H9 (cell line): ENCODE measurements at regions not wholly inside any gene's neighbourhood (a gene's known extent, or its start where the extent isn't known, plus 50 kb on each side); places are given as distances from the start of the nearest gene placed in this dataset.

Source experiments
- DNase-seq: peaks from one replicate; pipeline ENCODE4 v3.0.0-alpha.2; 2017
- H2AFZ ChIP-seq: one replicate; pipeline ENCODE4 v1.6.1; 2013; ENCODE audit warnings: mild to moderate bottlenecking, low read length, control low read depth, moderate library complexity
- H2AK5ac ChIP-seq: 2 replicates; pipeline ENCODE4 v1.6.1; 2013; ENCODE audit warnings: low read length, control low read depth, mixed read lengths; ENCODE audit not compliant: insufficient read length
- H2BK120ac ChIP-seq: one replicate; pipeline ENCODE4 v1.6.1; 2013; ENCODE audit warnings: low read depth, mild to moderate bottlenecking, low read length, control low read depth, inconsistent platforms; ENCODE audit not compliant: poor library complexity, severe bottlenecking
- H2BK12ac ChIP-seq: 2 replicates; pipeline ENCODE4 v1.6.1; 2013; ENCODE audit warnings: low read length, control low read depth, mixed read lengths, low read depth; ENCODE audit not compliant: insufficient read length
- H2BK15ac ChIP-seq: 2 replicates; pipeline ENCODE4 v1.6.1; 2013; ENCODE audit warnings: low read depth, low read length, control low read depth
- H2BK20ac ChIP-seq: one replicate; pipeline ENCODE4 v1.6.1; 2013; ENCODE audit warnings: low read depth, mild to moderate bottlenecking, low read length, control low read depth, inconsistent platforms; ENCODE audit not compliant: poor library complexity, severe bottlenecking
- H2BK5ac ChIP-seq: 2 replicates; pipeline ENCODE4 v1.6.1; 2013; ENCODE audit warnings: low read length, control low read depth, mixed read lengths; ENCODE audit not compliant: insufficient read length
- H3K14ac ChIP-seq: 2 replicates; pipeline ENCODE4 v1.6.1; 2013; ENCODE audit warnings: low read length, control low read depth; ENCODE audit not compliant: insufficient read depth
- H3K18ac ChIP-seq: 2 replicates; pipeline ENCODE4 v1.6.1; 2013; ENCODE audit warnings: low read depth, mild to moderate bottlenecking, mixed read lengths, low read length, control low read depth; ENCODE audit not compliant: insufficient read length
- H3K23ac ChIP-seq: 2 replicates; pipeline ENCODE4 v1.6.1; 2013; ENCODE audit warnings: low read length, control low read depth, mixed read lengths, low read depth; ENCODE audit not compliant: insufficient read length
- H3K23me2 ChIP-seq: 2 replicates; pipeline ENCODE4 v1.6.1; 2013; ENCODE audit warnings: low read depth, mild to moderate bottlenecking, mixed read lengths, low read length, control low read depth; ENCODE audit not compliant: insufficient read length, poor library complexity, severe bottlenecking
- H3K27ac ChIP-seq: 2 replicates; pipeline ENCODE4 v1.5.1; 2013; ENCODE audit warnings: low read length, control low read depth, mixed read lengths, low read depth; ENCODE audit not compliant: insufficient read length
- H3K27me3 ChIP-seq: 2 replicates; pipeline ENCODE4 v1.6.1; 2013; ENCODE audit warnings: low read length, control low read depth, inconsistent platforms; ENCODE audit not compliant: insufficient read depth
- H3K4ac ChIP-seq: 2 replicates; pipeline ENCODE4 v1.6.1; 2013; ENCODE audit warnings: low read depth, mild to moderate bottlenecking, control low read depth, inconsistent platforms, low read length, moderate library complexity
- H3K4me1 ChIP-seq: 2 replicates; pipeline ENCODE4 v1.6.1; 2013; ENCODE audit warnings: low read length, control low read depth, inconsistent platforms; ENCODE audit not compliant: insufficient read depth
- H3K4me2 ChIP-seq: 2 replicates; pipeline ENCODE4 v1.6.1; 2013; ENCODE audit warnings: low read length, control low read depth, mixed read lengths; ENCODE audit not compliant: insufficient read length, insufficient read depth
- H3K56ac ChIP-seq: 2 replicates; pipeline ENCODE4 v1.6.1; 2013; ENCODE audit warnings: low read depth, mild to moderate bottlenecking, mixed read lengths, low read length, control low read depth; ENCODE audit not compliant: insufficient read length
- H3K79me1 ChIP-seq: 2 replicates; pipeline ENCODE4 v1.6.1; 2013; ENCODE audit warnings: low read depth, mild to moderate bottlenecking, moderate library complexity, low read length, control low read depth, inconsistent platforms; ENCODE audit not compliant: insufficient read depth, poor library complexity, severe bottlenecking
- H3K79me2 ChIP-seq: 2 replicates; pipeline ENCODE4 v1.6.1; 2013; ENCODE audit warnings: low read length, control low read depth, inconsistent platforms; ENCODE audit not compliant: insufficient read depth
- H3K9ac ChIP-seq: 2 replicates; pipeline ENCODE4 v1.6.1; 2013; ENCODE audit warnings: low read length, control low read depth, mixed read lengths; ENCODE audit not compliant: insufficient read length; ENCODE audit errors: extremely low read depth
- H3K9me3 ChIP-seq: one replicate; pipeline ENCODE4 v1.6.1; 2013; ENCODE audit warnings: low read depth, low read length, inconsistent platforms; ENCODE audit not compliant: control insufficient read depth
- H3T11ph ChIP-seq: one replicate; pipeline ENCODE4 v1.6.1; 2013; ENCODE audit warnings: mild to moderate bottlenecking, low read length, control low read depth, inconsistent platforms
- H4K20me1 ChIP-seq: one replicate; pipeline ENCODE4 v1.6.1; 2013; ENCODE audit not compliant: control insufficient read depth, insufficient read length, insufficient read depth
- H4K5ac ChIP-seq: 2 replicates; pipeline ENCODE4 v1.6.1; 2013; ENCODE audit warnings: low read depth, mild to moderate bottlenecking, mixed read lengths, low read length, control low read depth; ENCODE audit not compliant: insufficient read length
- H4K8ac ChIP-seq: replicated peaks from 2 replicates; pipeline ENCODE4 v1.6.1; 2013; ENCODE audit warnings: low read length, control low read depth, mixed read lengths, low read depth; ENCODE audit not compliant: insufficient read length
- H4K91ac ChIP-seq: 2 replicates; pipeline ENCODE4 v1.6.1; 2013; ENCODE audit warnings: low read depth, mild to moderate bottlenecking, moderate library complexity, mixed read lengths, low read length, control low read depth; ENCODE audit not compliant: insufficient read length
- H3K27ac Mint-ChIP-seq, 3 experiments: 2 replicates in 2 of 3; 3 replicates in 1 of 3; pipeline ENCODE4 v1.8.0; 2020 to 2021; ENCODE audit warnings: mixed read lengths in 3 of 3, mild to moderate bottlenecking in 1 of 3, moderate library complexity in 1 of 3
- H3K27me3 Mint-ChIP-seq: 2 replicates; pipeline ENCODE4 v1.8.0; 2021; ENCODE audit warnings: low read depth, mild to moderate bottlenecking, moderate library complexity, mixed read lengths
- H3K36me3 Mint-ChIP-seq, 3 experiments: 2 replicates in 2 of 3; 3 replicates in 1 of 3; pipeline ENCODE4 v1.8.0; 2020 to 2021; ENCODE audit warnings: low read depth in 3 of 3, mixed read lengths in 3 of 3; ENCODE audit not compliant: insufficient read depth in 1 of 3
- H3K4me1 Mint-ChIP-seq, 2 experiments: 2 replicates each; pipeline ENCODE4 v1.8.0; 2020; ENCODE audit warnings: mixed read lengths in 2 of 2
- H3K4me3 Mint-ChIP-seq, 2 experiments: 2 replicates in 1 of 2; 3 replicates in 1 of 2; pipeline ENCODE4 v1.8.0; 2020 to 2021; ENCODE audit warnings: mild to moderate bottlenecking in 2 of 2, mixed read lengths in 2 of 2, moderate library complexity in 1 of 2
- H3K9me3 Mint-ChIP-seq, 2 experiments: 2 replicates in 1 of 2; 3 replicates in 1 of 2; pipeline ENCODE4 v1.8.0; 2020; ENCODE audit warnings: mild to moderate bottlenecking in 2 of 2, mixed read lengths in 2 of 2, moderate library complexity in 1 of 2
- WGBS: extraction: QIAGEN DNeasy Blood & Tissue Kit; methylation state at CpG from one replicate; pipeline ENCODE4 v1.1.7; 2013; ENCODE audit warnings: missing lambda C conversion rate, low lambda C conversion rate, mixed read lengths; ENCODE audit not compliant: insufficient read length; ENCODE audit errors: extremely low coverage; 5-methylcytosine and 5-hydroxymethylcytosine counted together
- TF ChIP-seq, protein P1 (sequence below): fragments of 200-600 bp; sonication (generic); conservative IDR thresholded peaks from 3 replicates; pipeline ENCODE4 v1.8.0; 2021; ENCODE audit warnings: antibody characterized with exemption, mild to moderate bottlenecking

DNA sequence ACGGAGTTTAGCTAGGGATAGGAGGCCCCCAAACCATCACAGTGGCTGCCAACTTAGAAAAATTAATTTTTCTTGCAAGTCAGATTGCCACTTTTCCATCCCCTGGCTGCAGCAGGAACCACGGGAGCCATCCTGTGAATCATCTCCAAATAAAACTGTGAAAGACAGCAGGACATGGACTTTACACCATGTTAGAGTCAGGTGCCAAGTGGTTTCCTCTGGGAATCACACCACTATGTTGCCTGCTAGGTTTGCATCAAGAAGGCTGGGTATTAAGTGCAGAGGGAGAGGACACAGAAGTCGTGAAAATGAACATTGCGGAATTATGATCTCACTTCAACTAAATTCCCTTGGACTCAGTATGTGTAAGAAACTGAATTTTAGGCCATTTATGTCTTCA is 471.3 kb upstream of the GOT2 start:
- no peak overlapping the region for H4K8ac ChIP-seq
- H2AK5ac ChIP-seq = no peak overlapping the region
- no peak overlapping the region for H2BK5ac ChIP-seq
- no peak overlapping the region for H4K5ac ChIP-seq
- no peak overlapping the region for H3K9ac ChIP-seq
- no peak for DNase-seq
- H3K9me3 ChIP-seq = no peaks in the 10 kb centered on the region
- no peak overlapping the region for H2BK120ac ChIP-seq
- H3K23me2 ChIP-seq = no peaks in the 10 kb centered on the region
- no peaks in the 10 kb centered on the region for H3K79me1 ChIP-seq
- no peak overlapping the region for H3K18ac ChIP-seq
- H3T11ph ChIP-seq = no peak overlapping the region
- Mint-ChIP-seq H3K4me1 (peaks cover 20 to 21% of the 10 kb centered on the region in 2 experiments), H3K4me3 (no peak overlapping the region), H3K9me3 (no peaks in the 10 kb centered on the region), H3K27ac (no peak overlapping the region), H3K27me3 (no peaks in the 10 kb centered on the region), H3K36me3 (peaks cover 0 to 3% (median 0%) of the 10 kb centered on the region in 3 experiments; a peak in 2 of 7 replicates)
- no peak overlapping the region for H2BK15ac ChIP-seq
- H2BK12ac ChIP-seq = no peak overlapping the region
- H4K20me1 ChIP-seq = no peaks in the 10 kb centered on the region
- no peak overlapping the region for H2BK20ac ChIP-seq
- no peak overlapping the region for H3K4ac ChIP-seq
- H4K91ac ChIP-seq = no peak overlapping the region
- TF ChIP-seq, protein P1, sequence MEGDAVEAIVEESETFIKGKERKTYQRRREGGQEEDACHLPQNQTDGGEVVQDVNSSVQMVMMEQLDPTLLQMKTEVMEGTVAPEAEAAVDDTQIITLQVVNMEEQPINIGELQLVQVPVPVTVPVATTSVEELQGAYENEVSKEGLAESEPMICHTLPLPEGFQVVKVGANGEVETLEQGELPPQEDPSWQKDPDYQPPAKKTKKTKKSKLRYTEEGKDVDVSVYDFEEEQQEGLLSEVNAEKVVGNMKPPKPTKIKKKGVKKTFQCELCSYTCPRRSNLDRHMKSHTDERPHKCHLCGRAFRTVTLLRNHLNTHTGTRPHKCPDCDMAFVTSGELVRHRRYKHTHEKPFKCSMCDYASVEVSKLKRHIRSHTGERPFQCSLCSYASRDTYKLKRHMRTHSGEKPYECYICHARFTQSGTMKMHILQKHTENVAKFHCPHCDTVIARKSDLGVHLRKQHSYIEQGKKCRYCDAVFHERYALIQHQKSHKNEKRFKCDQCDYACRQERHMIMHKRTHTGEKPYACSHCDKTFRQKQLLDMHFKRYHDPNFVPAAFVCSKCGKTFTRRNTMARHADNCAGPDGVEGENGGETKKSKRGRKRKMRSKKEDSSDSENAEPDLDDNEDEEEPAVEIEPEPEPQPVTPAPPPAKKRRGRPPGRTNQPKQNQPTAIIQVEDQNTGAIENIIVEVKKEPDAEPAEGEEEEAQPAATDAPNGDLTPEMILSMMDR = no peak
- H2AFZ ChIP-seq = no peak overlapping the region
- no CpG with 5 or more reads among the region's 4 CpGs for WGBS
- no peaks in the 10 kb centered on the region for H3K79me2 ChIP-seq
- peaks cover 4% of the 10 kb centered on the region; the same call in 1 of the 2 replicates for H3K4me1 ChIP-seq
- no peak overlapping the region for H3K14ac ChIP-seq
- H3K23ac ChIP-seq = no peak overlapping the region
- no peak overlapping the region for H3K27ac ChIP-seq
- no peaks in the 10 kb centered on the region for H3K27me3 ChIP-seq
- H3K56ac ChIP-seq = no peak overlapping the region
- H3K4me2 ChIP-seq = no peak overlapping the region
